ENCODE measurements at regions not wholly inside any gene's neighbourhood (a gene's known extent, or its start where the extent isn't known, plus 50 kb on each side); places are given as distances from the start of the nearest gene placed in this dataset.

DNA sequence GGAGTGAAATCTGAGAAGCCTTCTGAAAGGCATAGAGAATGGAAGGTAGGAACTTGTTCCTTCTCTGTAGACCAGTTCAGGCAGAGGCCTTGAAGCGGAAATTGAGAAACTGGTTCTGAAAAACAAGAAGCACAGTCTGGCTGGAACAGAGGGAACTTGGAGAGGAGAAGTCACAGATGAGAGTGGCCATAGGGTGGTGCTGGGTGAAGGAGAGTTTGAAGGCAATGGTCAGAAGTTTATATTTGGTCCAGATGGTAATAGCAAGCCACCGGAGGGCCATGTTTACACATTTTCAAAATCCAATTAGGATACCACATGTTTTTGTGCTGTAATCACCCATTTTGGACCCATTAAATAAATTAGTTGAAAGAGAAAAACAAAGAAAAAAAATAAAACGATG, 692.5 kb downstream of the INHBA start:
- TF ChIP-seq RAD21 (IDR thresholded peaks at IDR 0.05; ENCODE audit: low read depth) (no peak), ZBTB7A (IDR thresholded peaks at IDR 0.05; ENCODE audit: low read depth) (no peak), EP300 (IDR thresholded peaks at IDR 0.05; ENCODE audit: borderline replicate concordance) (no peak), FOXM1 (IDR thresholded peaks at IDR 0.05; ENCODE audit: borderline replicate concordance, low read depth) (no peak), EGR1 (IDR thresholded peaks at IDR 0.05) (no peak), CREB1 (IDR thresholded peaks at IDR 0.05; ENCODE audit: low read depth) (no peak), TAF1 (IDR thresholded peaks at IDR 0.05; ENCODE audit: low read depth) (no peak), TCF12 (IDR thresholded peaks at IDR 0.05; ENCODE audit: low read depth) (no peak), YY1 (IDR thresholded peaks at IDR 0.05; ENCODE audit: low read depth) (no peak), TEAD4 (IDR thresholded peaks at IDR 0.05) (no peak), NFIC (IDR thresholded peaks at IDR 0.05) (no peak)
- TF ChIP-seq, protein P1, sequence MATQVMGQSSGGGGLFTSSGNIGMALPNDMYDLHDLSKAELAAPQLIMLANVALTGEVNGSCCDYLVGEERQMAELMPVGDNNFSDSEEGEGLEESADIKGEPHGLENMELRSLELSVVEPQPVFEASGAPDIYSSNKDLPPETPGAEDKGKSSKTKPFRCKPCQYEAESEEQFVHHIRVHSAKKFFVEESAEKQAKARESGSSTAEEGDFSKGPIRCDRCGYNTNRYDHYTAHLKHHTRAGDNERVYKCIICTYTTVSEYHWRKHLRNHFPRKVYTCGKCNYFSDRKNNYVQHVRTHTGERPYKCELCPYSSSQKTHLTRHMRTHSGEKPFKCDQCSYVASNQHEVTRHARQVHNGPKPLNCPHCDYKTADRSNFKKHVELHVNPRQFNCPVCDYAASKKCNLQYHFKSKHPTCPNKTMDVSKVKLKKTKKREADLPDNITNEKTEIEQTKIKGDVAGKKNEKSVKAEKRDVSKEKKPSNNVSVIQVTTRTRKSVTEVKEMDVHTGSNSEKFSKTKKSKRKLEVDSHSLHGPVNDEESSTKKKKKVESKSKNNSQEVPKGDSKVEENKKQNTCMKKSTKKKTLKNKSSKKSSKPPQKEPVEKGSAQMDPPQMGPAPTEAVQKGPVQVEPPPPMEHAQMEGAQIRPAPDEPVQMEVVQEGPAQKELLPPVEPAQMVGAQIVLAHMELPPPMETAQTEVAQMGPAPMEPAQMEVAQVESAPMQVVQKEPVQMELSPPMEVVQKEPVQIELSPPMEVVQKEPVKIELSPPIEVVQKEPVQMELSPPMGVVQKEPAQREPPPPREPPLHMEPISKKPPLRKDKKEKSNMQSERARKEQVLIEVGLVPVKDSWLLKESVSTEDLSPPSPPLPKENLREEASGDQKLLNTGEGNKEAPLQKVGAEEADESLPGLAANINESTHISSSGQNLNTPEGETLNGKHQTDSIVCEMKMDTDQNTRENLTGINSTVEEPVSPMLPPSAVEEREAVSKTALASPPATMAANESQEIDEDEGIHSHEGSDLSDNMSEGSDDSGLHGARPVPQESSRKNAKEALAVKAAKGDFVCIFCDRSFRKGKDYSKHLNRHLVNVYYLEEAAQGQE (IDR thresholded peaks at IDR 0.05; ENCODE audit: low read depth), result no peak
- TF ChIP-seq, protein P2, sequence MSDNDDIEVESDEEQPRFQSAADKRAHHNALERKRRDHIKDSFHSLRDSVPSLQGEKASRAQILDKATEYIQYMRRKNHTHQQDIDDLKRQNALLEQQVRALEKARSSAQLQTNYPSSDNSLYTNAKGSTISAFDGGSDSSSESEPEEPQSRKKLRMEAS (IDR thresholded peaks at IDR 0.05), result no peak
- TF ChIP-seq, protein P3, sequence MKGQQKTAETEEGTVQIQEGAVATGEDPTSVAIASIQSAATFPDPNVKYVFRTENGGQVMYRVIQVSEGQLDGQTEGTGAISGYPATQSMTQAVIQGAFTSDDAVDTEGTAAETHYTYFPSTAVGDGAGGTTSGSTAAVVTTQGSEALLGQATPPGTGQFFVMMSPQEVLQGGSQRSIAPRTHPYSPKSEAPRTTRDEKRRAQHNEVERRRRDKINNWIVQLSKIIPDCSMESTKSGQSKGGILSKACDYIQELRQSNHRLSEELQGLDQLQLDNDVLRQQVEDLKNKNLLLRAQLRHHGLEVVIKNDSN (IDR thresholded peaks at IDR 0.05), result no peak

Data from Ishikawa (cell line).